ENCODE measurements at regions not wholly inside any gene's neighbourhood (a gene's known extent, or its start where the extent isn't known, plus 50 kb on each side); places are given as distances from the start of the nearest gene placed in this dataset.

DNA sequence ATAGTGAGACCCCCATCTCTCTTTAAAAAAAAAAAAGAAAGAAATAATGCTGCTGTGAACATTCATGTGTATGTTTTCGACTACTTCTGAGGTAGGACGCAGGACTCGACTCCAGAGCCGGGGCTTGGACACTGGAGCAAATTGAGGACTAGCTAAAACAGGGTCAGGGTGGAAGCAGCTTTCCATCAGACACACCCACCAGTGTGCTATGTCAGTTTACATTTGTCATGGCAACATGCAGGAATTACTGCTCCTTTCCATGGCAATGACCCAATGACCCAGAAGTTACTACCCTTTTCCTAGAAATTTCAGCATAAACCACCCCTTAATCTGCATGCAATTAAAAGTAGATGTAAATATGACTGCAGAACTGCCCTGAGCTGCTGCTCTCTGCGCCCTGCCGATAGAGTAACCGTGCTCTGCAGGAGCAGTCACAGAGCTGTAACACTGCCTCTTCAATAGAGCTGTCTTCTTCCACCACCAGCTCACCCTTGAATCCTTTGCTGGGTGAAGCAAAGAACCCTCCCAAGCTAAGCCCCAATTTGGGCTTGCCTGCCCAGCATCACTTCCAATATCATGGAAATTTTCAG, 61.6 kb upstream of the ZNF599 start:
- ATAC-seq (no peak), DNase-seq (ENCODE audit: low spot score) (no peak)
- Mint-ChIP-seq H3K27ac (no peak overlapping the region), H3K27me3 (ENCODE audit: low read depth) (peaks cover 20% of the 10 kb centered on the region), H3K36me3 (no peaks in the 10 kb centered on the region), H3K9me3 (peaks cover 6% of the 10 kb centered on the region), H3K4me3 (no peak overlapping the region), H3K4me1 (peaks cover 12% of the 10 kb centered on the region)
- CTCF ChIA-PET: no interaction called here
- POLR2A ChIA-PET: no interaction called here
- TF ChIP-seq, protein P1, sequence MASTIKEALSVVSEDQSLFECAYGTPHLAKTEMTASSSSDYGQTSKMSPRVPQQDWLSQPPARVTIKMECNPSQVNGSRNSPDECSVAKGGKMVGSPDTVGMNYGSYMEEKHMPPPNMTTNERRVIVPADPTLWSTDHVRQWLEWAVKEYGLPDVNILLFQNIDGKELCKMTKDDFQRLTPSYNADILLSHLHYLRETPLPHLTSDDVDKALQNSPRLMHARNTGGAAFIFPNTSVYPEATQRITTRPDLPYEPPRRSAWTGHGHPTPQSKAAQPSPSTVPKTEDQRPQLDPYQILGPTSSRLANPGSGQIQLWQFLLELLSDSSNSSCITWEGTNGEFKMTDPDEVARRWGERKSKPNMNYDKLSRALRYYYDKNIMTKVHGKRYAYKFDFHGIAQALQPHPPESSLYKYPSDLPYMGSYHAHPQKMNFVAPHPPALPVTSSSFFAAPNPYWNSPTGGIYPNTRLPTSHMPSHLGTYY (CRISPR knock-in tag; IDR thresholded peaks at IDR 0.05): no peak
- TF ChIP-seq, protein P2, sequence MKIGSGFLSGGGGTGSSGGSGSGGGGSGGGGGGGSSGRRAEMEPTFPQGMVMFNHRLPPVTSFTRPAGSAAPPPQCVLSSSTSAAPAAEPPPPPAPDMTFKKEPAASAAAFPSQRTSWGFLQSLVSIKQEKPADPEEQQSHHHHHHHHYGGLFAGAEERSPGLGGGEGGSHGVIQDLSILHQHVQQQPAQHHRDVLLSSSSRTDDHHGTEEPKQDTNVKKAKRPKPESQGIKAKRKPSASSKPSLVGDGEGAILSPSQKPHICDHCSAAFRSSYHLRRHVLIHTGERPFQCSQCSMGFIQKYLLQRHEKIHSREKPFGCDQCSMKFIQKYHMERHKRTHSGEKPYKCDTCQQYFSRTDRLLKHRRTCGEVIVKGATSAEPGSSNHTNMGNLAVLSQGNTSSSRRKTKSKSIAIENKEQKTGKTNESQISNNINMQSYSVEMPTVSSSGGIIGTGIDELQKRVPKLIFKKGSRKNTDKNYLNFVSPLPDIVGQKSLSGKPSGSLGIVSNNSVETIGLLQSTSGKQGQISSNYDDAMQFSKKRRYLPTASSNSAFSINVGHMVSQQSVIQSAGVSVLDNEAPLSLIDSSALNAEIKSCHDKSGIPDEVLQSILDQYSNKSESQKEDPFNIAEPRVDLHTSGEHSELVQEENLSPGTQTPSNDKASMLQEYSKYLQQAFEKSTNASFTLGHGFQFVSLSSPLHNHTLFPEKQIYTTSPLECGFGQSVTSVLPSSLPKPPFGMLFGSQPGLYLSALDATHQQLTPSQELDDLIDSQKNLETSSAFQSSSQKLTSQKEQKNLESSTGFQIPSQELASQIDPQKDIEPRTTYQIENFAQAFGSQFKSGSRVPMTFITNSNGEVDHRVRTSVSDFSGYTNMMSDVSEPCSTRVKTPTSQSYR (CRISPR knock-in tag; IDR thresholded peaks at IDR 0.05): no peak
- TF ChIP-seq, protein P3, sequence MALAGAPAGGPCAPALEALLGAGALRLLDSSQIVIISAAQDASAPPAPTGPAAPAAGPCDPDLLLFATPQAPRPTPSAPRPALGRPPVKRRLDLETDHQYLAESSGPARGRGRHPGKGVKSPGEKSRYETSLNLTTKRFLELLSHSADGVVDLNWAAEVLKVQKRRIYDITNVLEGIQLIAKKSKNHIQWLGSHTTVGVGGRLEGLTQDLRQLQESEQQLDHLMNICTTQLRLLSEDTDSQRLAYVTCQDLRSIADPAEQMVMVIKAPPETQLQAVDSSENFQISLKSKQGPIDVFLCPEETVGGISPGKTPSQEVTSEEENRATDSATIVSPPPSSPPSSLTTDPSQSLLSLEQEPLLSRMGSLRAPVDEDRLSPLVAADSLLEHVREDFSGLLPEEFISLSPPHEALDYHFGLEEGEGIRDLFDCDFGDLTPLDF (CRISPR knock-in tag; IDR thresholded peaks at IDR 0.05): no peak
- TF ChIP-seq IRF2 (CRISPR knock-in tag; IDR thresholded peaks at IDR 0.05; ENCODE audit: borderline replicate concordance, low read depth): no peak
- TF ChIP-seq FOXJ3 (CRISPR knock-in tag; IDR thresholded peaks at IDR 0.05; ENCODE audit: borderline replicate concordance): no peak
- no peak for TF ChIP-seq RELA (CRISPR knock-in tag; IDR thresholded peaks at IDR 0.05; ENCODE audit: borderline replicate concordance)
- TF ChIP-seq MYBL2 (CRISPR knock-in tag; IDR thresholded peaks at IDR 0.05): no peak
- no peak for TF ChIP-seq CREM (CRISPR knock-in tag; IDR thresholded peaks at IDR 0.05)
- no peak for TF ChIP-seq GABPB1 (CRISPR knock-in tag; IDR thresholded peaks at IDR 0.05)

DNA sequence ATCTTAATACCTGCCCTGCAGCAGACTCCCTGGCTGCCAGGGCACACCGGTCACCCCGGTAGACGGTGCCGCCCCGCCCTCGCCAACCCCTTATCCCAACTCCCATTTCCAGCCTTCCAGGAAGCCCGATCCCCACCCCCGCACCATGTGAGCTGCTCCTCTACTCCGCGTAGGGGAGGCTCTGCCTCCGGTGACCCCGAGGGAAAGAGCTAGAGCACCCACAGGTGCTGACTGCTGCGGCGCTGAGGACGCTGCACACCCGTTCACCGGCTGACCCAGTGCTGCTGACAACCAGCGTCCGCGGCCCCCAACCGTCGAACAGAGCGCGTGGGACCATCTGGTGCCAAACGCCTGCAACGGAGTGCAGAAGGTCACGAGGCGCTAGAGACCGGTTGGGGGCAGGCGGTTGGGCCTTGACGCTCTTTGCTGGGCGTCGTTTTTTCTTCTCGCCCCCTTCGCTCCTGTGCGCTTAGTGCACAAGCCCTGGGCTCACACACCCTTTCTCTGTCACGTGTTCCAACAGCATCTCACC, 59.6 kb upstream of the ZNF599 start:
- CTCF ChIA-PET: no interaction called here
- Mint-ChIP-seq H3K27me3 (ENCODE audit: low read depth) (peaks cover 5% of the 10 kb centered on the region; the same call in 1 of the 2 replicates), H3K27ac (no peak overlapping the region), H3K36me3 (no peaks in the 10 kb centered on the region), H3K9me3 (peaks cover 6% of the 10 kb centered on the region), H3K4me3 (no peak overlapping the region), H3K4me1 (no peaks in the 10 kb centered on the region)
- no peak for ATAC-seq
- POLR2A ChIA-PET: no interaction called here
- DNase-seq (ENCODE audit: low spot score): no peak
- TF ChIP-seq SMAD3 (CRISPR knock-in tag; IDR thresholded peaks at IDR 0.05; ENCODE audit: borderline replicate concordance): no peak
- TF ChIP-seq GTF2I (CRISPR knock-in tag; conservative IDR thresholded peaks at IDR 0.05): no peak
- no peak for TF ChIP-seq ZNF138 (CRISPR knock-in tag; conservative IDR thresholded peaks at IDR 0.05)
- no peak for TF ChIP-seq ATF1 (CRISPR knock-in tag; IDR thresholded peaks at IDR 0.05)
- TF ChIP-seq RELA (CRISPR knock-in tag; IDR thresholded peaks at IDR 0.05; ENCODE audit: borderline replicate concordance): no peak
- TF ChIP-seq, protein P4, sequence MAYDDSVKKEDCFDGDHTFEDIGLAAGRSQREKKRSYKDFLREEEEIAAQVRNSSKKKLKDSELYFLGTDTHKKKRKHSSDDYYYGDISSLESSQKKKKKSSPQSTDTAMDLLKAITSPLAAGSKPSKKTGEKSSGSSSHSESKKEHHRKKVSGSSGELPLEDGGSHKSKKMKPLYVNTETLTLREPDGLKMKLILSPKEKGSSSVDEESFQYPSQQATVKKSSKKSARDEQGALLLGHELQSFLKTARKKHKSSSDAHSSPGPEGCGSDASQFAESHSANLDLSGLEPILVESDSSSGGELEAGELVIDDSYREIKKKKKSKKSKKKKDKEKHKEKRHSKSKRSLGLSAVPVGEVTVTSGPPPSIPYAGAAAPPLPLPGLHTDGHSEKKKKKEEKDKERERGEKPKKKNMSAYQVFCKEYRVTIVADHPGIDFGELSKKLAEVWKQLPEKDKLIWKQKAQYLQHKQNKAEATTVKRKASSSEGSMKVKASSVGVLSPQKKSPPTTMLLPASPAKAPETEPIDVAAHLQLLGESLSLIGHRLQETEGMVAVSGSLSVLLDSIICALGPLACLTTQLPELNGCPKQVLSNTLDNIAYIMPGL (CRISPR knock-in tag; IDR thresholded peaks at IDR 0.05): no peak
- TF ChIP-seq CBFB (CRISPR knock-in tag; IDR thresholded peaks at IDR 0.05; ENCODE audit: low read depth): no peak
- TF ChIP-seq JAZF1 (CRISPR knock-in tag; IDR thresholded peaks at IDR 0.05): no peak
- TF ChIP-seq KAT7 (CRISPR knock-in tag; IDR thresholded peaks at IDR 0.05; ENCODE audit: borderline replicate concordance): no peak
- TF ChIP-seq, protein P5, sequence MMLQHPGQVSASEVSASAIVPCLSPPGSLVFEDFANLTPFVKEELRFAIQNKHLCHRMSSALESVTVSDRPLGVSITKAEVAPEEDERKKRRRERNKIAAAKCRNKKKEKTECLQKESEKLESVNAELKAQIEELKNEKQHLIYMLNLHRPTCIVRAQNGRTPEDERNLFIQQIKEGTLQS (CRISPR knock-in tag; conservative IDR thresholded peaks at IDR 0.05): no peak
- TF ChIP-seq, protein P6, sequence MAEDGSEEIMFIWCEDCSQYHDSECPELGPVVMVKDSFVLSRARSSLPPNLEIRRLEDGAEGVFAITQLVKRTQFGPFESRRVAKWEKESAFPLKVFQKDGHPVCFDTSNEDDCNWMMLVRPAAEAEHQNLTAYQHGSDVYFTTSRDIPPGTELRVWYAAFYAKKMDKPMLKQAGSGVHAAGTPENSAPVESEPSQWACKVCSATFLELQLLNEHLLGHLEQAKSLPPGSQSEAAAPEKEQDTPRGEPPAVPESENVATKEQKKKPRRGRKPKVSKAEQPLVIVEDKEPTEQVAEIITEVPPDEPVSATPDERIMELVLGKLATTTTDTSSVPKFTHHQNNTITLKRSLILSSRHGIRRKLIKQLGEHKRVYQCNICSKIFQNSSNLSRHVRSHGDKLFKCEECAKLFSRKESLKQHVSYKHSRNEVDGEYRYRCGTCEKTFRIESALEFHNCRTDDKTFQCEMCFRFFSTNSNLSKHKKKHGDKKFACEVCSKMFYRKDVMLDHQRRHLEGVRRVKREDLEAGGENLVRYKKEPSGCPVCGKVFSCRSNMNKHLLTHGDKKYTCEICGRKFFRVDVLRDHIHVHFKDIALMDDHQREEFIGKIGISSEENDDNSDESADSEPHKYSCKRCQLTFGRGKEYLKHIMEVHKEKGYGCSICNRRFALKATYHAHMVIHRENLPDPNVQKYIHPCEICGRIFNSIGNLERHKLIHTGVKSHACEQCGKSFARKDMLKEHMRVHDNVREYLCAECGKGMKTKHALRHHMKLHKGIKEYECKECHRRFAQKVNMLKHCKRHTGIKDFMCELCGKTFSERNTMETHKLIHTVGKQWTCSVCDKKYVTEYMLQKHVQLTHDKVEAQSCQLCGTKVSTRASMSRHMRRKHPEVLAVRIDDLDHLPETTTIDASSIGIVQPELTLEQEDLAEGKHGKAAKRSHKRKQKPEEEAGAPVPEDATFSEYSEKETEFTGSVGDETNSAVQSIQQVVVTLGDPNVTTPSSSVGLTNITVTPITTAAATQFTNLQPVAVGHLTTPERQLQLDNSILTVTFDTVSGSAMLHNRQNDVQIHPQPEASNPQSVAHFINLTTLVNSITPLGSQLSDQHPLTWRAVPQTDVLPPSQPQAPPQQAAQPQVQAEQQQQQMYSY (CRISPR knock-in tag; IDR thresholded peaks at IDR 0.05): no peak
- TF ChIP-seq IRF2 (CRISPR knock-in tag; IDR thresholded peaks at IDR 0.05; ENCODE audit: borderline replicate concordance, low read depth): no peak
- TF ChIP-seq TEAD4 (CRISPR knock-in tag; IDR thresholded peaks at IDR 0.05): no peak
- TF ChIP-seq, protein P7, sequence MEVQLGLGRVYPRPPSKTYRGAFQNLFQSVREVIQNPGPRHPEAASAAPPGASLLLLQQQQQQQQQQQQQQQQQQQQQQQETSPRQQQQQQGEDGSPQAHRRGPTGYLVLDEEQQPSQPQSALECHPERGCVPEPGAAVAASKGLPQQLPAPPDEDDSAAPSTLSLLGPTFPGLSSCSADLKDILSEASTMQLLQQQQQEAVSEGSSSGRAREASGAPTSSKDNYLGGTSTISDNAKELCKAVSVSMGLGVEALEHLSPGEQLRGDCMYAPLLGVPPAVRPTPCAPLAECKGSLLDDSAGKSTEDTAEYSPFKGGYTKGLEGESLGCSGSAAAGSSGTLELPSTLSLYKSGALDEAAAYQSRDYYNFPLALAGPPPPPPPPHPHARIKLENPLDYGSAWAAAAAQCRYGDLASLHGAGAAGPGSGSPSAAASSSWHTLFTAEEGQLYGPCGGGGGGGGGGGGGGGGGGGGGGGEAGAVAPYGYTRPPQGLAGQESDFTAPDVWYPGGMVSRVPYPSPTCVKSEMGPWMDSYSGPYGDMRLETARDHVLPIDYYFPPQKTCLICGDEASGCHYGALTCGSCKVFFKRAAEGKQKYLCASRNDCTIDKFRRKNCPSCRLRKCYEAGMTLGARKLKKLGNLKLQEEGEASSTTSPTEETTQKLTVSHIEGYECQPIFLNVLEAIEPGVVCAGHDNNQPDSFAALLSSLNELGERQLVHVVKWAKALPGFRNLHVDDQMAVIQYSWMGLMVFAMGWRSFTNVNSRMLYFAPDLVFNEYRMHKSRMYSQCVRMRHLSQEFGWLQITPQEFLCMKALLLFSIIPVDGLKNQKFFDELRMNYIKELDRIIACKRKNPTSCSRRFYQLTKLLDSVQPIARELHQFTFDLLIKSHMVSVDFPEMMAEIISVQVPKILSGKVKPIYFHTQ (CRISPR knock-in tag; IDR thresholded peaks at IDR 0.05): no peak
